Renal cortex interstitium (tissue), 11 donors: ENCODE measurements at regions not wholly inside any gene's neighbourhood (a gene's known extent, or its start where the extent isn't known, plus 50 kb on each side); places are given as distances from the start of the nearest gene placed in this dataset.

Source experiments
- DNase-seq, 11 donors: peaks; one replicate each; pipeline ENCODE4 v3.0.0-alpha.2; 2013; ENCODE audit warnings: low read depth in 9 of 11, low spot score in 4 of 11; ENCODE audit errors: extremely low read depth in 1 of 11

GRCh38 chr21:35208810-35209517 lies 159.9 kb upstream of the RUNX1 start:
- no peak for DNase-seq

GRCh38 chr21:35208104-35208503 lies 159.0 kb upstream of the RUNX1 start:
- DNase-seq: no peak

DNA sequence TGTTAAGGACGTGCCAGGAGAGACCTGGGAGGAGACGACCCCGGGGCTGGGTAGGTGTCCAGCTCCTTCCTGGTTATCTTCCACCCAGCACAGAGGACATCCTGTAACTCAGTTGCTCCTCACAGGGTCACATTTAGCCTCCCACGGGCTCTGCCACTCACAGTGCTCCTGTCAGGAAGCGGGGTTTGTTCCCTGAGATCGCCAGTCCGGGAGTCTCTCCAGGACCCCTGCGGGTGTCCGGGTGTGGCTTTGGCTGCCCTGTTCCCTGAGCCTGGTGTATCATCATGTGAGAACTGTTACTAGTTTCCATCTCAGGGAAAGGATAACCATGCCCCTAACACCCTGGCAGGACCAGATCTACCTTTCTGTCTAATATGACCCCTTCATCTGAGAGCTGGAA lies 158.2 kb upstream of the RUNX1 start:
- no peak for DNase-seq

DNA sequence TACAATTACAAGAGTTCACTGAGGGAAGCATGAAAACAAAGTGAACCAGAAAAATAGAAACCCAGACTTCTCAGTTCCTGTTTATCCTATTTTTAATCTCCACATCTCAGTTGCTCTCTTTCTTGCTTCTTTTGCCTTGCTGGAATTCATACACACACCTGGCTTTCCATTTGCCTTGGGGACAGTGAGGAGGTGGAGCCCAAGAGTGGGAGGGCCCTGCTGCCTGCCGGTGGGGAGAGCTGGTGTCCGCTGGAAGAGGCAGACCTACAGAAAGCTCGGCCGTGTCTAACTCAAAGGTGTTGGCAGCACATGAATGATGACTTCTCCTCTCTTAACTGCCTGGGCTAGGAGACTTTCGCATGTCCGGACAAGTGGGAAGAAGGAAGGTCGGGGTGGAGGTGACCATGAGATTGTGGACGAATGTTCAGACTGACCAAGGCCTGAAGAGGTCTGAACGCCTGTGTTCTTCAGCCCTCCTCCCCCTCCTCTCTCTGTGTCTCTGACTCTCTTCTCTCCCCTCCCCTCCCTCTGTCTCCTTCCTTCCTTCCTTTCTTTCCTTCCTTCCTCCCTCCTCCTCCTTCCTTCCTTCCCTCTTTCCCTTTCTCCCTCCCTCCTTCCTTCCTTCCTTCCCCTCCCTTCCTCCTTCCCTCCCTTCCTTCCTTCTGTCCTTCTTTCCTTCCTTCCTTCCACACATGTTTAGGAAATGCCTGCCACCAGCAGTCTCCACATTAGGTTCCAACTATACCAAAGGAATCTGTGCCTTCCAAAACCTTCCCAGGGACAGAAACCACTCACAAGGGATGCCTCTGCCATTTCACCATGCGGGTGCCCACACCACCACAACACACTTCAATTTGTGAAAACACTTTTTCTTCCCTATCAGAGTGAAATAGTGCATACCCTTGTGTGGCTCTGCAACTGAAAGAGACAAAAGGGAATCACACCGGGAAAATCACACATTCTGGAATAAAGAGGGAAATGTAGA lies 157.3 kb upstream of the RUNX1 start:
- DNase-seq: no peak

DNA sequence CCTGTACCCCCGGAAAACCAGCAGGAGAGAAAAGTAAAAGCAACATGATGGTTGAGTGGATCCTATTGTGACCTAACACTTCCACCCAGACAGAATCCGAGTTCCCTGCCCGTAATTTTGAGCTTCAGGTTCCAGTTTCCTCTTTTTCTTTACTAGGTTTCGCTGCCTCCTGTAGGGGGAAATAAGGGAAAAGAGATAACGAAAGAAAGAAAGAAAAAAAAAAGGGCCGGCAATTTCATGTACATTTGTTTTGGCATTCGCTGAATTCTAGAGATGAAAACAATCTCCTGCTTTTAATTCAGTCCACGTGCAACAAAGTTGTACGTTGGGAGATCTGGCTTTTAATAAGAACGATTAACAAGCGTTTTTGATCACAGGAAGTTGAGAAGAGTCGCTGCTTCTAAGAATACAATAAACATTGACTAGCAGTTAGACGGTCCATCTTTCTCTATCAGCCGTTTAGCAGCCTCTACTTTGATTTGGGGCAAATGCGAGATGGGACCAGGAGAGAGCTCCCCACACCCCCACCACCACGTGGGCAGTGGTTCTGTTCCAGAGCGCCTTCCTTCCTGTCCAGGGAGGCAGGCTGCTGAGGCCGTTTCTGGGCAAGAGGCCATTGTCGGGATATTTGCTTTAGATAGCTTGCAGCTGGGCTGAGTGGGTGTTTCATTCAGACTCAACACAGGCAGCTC lies 155.9 kb upstream of the RUNX1 start:
- peak; percentile 50 to 74 (median 69) for DNase-seq

- no peak for DNase-seq
Measured at GRCh38 chr21:35204125-35204524, 155.0 kb upstream of the RUNX1 start.

DNA sequence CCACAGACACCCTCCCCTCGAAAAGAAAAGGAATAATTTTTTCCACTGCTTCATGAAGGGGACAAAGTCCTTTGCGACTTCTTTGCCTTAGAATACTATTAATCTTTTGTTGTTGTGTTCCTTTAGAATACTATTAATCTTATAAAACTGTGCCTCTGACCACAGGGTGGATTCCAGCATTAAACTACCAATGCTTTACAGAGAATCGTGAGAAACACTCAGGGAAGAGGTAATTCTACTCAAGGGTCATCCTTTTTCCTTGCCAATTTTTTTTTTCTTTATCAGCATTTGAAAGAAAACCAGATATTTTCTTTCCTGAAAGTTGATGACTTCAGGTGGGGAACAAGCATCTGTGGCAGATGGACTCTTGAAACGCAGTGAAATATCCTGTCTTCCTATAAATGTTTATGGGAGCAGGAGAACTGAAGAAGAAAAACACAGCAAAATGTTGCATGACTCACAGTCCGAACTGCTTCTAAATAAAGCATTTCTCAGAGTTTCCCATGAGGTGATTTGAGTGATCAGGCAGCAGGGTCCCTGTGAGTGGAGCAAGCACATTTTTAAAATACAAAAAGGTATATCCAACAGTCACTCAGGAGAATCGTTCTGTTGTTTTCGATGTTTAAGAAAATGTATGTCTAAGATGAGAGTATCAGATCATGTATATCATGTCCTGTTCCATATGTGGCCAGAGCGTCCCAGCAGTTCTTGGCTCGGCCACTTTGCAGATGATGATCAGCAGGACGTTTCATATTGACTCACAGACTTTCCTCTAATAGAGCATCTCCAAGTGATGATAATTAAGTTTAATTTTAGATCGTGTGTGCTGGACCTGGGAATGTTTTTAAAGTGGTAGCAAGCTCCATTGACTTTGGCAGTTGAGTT lies 154.2 kb upstream of the RUNX1 start:
- no peak for DNase-seq

GRCh38 chr21:35202431-35202830 lies 153.3 kb upstream of the RUNX1 start:
- no peak for DNase-seq

GRCh38 chr21:35201799-35202198 lies 152.7 kb upstream of the RUNX1 start:
- no peak for DNase-seq

GRCh38 chr21:35201288-35201687 lies 152.2 kb upstream of the RUNX1 start:
- no peak for DNase-seq

- no peak for DNase-seq
Measured at GRCh38 chr21:35199733-35200015, 150.6 kb upstream of the RUNX1 start.

DNA sequence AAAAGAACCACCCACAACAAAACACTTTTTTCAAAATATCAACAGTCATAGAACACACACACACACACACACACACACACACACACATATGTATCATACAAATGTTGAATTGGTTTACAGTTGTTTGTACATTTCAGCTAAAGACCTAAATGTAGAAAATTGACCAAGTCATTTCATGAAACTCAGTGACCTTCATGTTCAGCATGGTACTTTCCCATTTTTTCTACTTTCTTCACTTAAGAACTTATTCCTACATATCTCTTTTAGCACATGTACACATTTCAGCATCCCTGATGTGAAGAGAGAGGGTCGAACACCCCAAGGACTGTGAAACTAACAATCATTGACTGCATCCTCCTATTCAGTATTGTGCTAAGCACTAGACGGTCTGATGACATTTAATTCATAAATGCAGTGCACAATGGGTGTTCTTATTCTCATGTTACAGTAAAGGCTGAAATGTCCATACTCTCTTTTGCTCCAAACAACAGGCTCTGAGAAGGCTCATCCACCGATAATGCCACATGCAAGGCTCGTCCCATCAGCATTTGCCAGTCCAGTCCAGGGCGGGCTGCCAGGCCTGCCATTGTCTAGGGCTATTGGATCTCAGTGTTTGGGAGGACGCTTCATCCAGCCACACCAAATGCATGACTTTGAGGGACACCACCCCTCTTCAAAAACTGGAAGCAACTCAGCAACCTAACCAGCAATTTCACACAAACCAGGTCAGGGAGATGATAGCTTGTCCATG lies 150.1 kb upstream of the RUNX1 start:
- no peak for DNase-seq

- no peak for DNase-seq
Measured at GRCh38 chr21:35198565-35198964, 149.5 kb upstream of the RUNX1 start.

DNA sequence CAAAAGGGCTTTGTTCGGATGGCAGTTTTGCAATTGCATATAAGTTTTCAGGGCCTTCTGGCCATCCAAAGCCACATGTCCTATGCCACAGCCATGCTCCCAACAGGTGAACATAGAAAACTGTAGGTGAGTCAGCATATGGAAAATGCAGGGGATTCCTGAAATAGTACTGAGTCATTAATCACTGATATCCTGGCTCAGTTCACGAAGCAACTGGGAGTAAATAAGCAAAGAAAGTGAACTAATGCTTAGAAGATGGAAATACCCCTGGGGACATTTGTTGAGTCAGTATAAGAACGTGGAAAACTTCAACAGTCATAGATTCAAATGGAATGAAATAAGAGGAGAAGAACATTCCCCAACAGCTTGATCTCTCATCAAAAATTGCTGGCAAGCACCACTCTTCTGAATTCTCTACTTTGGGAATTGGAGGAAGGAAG lies 148.9 kb upstream of the RUNX1 start:
- DNase-seq: no peak

GRCh38 chr21:35197191-35197590 lies 148.1 kb upstream of the RUNX1 start:
- no peak for DNase-seq

GRCh38 chr21:35196128-35196527 lies 147.0 kb upstream of the RUNX1 start:
- no peak for DNase-seq

DNA sequence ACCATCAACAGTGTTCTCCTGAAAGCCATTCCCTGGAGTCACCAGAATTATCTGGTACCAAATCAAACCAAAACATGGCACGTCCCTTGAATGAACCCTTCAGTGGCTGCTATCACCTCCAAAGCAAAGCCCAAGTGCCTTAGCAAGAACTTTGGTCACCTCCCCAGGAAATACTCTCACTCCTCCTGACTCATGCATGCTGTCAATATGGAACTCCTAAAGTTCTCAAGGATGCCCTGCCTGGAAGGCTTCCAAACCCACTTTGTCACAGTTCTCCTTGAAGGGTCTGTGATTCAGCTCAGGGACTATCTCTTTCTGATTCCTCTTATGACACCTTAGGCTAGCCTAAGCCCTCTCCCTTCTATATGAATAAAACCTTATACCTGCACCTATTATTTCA lies 146.1 kb upstream of the RUNX1 start:
- no peak for DNase-seq

- DNase-seq: no peak
Measured at GRCh38 chr21:35191754-35192153, 142.7 kb upstream of the RUNX1 start.
